ENCODE measurements at regions not wholly inside any gene's neighbourhood (a gene's known extent, or its start where the extent isn't known, plus 50 kb on each side); places are given as distances from the start of the nearest gene placed in this dataset.
A peak's percentile ranks its signal among the peaks of the same experiment; 100 is the strongest.
"Not testable (repeated sequence)": the region's sequence is repeated elsewhere in the genome, so short reads cannot be mapped to it uniquely, and the experiment has no call there.

GRCh38 chr2:194674043-194674442 lies 983.0 kb upstream of the SLC39A10 start:
- Histone ChIP-seq H3K27me3 (ENCODE audit: insufficient read depth, low read length, poor library complexity, severe bottlenecking) (no peaks in the 10 kb centered on the region), H3K36me3 (ENCODE audit: insufficient read depth, low read length) (no peaks in the 10 kb centered on the region), H3K9ac (ENCODE audit: low read depth, low read length, poor library complexity, severe bottlenecking) (no peak overlapping the region), H3K4me1 (ENCODE audit: insufficient read depth, low read length, poor library complexity, severe bottlenecking) (no peaks in the 10 kb centered on the region), H4K20me1 (ENCODE audit: insufficient read depth, low read length, poor library complexity, severe bottlenecking) (no peaks in the 10 kb centered on the region), H3K79me2 (ENCODE audit: insufficient read depth, low read length) (no peaks in the 10 kb centered on the region), H3K4me2 (ENCODE audit: low read depth, low read length, poor library complexity, severe bottlenecking) (no peak overlapping the region), H3K9me2 (replicated peaks; ENCODE audit: low read depth, low read length) (no peaks in the 10 kb centered on the region), H3F3A (ENCODE audit: low read depth) (no peaks in the 10 kb centered on the region), H3K4me3 (ENCODE audit: low read length, poor library complexity, severe bottlenecking) (no peak overlapping the region), H2AFZ (ENCODE audit: low read length) (peak overlapping the region; percentile 64), H3K9me3 (ENCODE audit: insufficient read depth, low read depth, low read length) (no peaks in the 10 kb centered on the region)
- TF ChIP-seq EZH2phosphoT487 (IDR thresholded peaks at IDR 0.05; ENCODE audit: borderline replicate concordance) (no peak), CTCF (conservative IDR thresholded peaks at IDR 0.05; ENCODE audit: low read length) (no peak)

DNA sequence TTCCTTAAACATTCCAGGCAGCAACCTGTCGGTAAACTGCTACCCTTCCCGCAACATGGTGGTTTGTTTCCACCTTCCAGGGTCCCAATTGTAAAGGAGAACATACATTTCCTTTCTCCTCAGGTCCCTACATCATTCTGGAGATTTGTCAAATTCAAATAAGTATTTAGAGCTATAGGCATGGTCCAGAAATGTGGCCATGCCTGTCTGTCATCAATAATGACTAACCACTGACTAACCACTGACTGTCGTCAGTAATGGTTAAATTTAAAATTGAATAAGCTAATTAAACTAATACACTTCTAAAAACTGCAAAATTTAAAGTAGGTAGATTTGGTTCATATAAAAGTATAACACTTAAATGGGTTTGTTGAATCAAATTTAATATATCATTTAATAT lies 984.0 kb upstream of the SLC39A10 start:
- Histone ChIP-seq H3K9me2 (replicated peaks; ENCODE audit: low read depth, low read length) (no peaks in the 10 kb centered on the region), H3K36me3 (ENCODE audit: insufficient read depth, low read length) (no peaks in the 10 kb centered on the region), H2AFZ (ENCODE audit: low read length) (no peak overlapping the region), H3F3A (ENCODE audit: low read depth) (no peaks in the 10 kb centered on the region), H3K4me2 (ENCODE audit: low read depth, low read length, poor library complexity, severe bottlenecking) (no peak overlapping the region), H3K27me3 (ENCODE audit: insufficient read depth, low read length, poor library complexity, severe bottlenecking) (no peaks in the 10 kb centered on the region), H4K20me1 (ENCODE audit: insufficient read depth, low read length, poor library complexity, severe bottlenecking) (no peaks in the 10 kb centered on the region), H3K9me3 (ENCODE audit: insufficient read depth, low read depth, low read length) (no peaks in the 10 kb centered on the region), H3K9ac (ENCODE audit: low read depth, low read length, poor library complexity, severe bottlenecking) (no peak overlapping the region), H3K4me3 (ENCODE audit: low read length, poor library complexity, severe bottlenecking) (no peak overlapping the region), H3K4me1 (ENCODE audit: insufficient read depth, low read length, poor library complexity, severe bottlenecking) (no peaks in the 10 kb centered on the region), H3K79me2 (ENCODE audit: insufficient read depth, low read length) (no peaks in the 10 kb centered on the region)
- TF ChIP-seq CTCF (conservative IDR thresholded peaks at IDR 0.05; ENCODE audit: low read length) (no peak), EZH2phosphoT487 (IDR thresholded peaks at IDR 0.05; ENCODE audit: borderline replicate concordance) (no peak)

GRCh38 chr2:194661431-194661830 lies 995.6 kb upstream of the SLC39A10 start:
- Histone ChIP-seq H2AFZ (ENCODE audit: low read length) (no peak overlapping the region), H3K4me1 (ENCODE audit: insufficient read depth, low read length, poor library complexity, severe bottlenecking) (no peaks in the 10 kb centered on the region), H3K4me3 (ENCODE audit: low read length, poor library complexity, severe bottlenecking) (no peak overlapping the region), H3K4me2 (ENCODE audit: low read depth, low read length, poor library complexity, severe bottlenecking) (no peak overlapping the region), H3K36me3 (ENCODE audit: insufficient read depth, low read length) (no peaks in the 10 kb centered on the region), H3K9me3 (ENCODE audit: insufficient read depth, low read depth, low read length) (no peaks in the 10 kb centered on the region), H3K79me2 (ENCODE audit: insufficient read depth, low read length) (no peaks in the 10 kb centered on the region), H3K9ac (ENCODE audit: low read depth, low read length, poor library complexity, severe bottlenecking) (no peak overlapping the region), H4K20me1 (ENCODE audit: insufficient read depth, low read length, poor library complexity, severe bottlenecking) (no peaks in the 10 kb centered on the region), H3F3A (ENCODE audit: low read depth) (no peaks in the 10 kb centered on the region), H3K9me2 (replicated peaks; ENCODE audit: low read depth, low read length) (0 out of 2 replicates have a peak, but pooled peaks cover 3% of the 10 kb centered on the region), H3K27me3 (ENCODE audit: insufficient read depth, low read length, poor library complexity, severe bottlenecking) (no peaks in the 10 kb centered on the region)
- TF ChIP-seq EZH2phosphoT487 (IDR thresholded peaks at IDR 0.05; ENCODE audit: borderline replicate concordance) (no peak), CTCF (conservative IDR thresholded peaks at IDR 0.05; ENCODE audit: low read length) (no peak)

DNA sequence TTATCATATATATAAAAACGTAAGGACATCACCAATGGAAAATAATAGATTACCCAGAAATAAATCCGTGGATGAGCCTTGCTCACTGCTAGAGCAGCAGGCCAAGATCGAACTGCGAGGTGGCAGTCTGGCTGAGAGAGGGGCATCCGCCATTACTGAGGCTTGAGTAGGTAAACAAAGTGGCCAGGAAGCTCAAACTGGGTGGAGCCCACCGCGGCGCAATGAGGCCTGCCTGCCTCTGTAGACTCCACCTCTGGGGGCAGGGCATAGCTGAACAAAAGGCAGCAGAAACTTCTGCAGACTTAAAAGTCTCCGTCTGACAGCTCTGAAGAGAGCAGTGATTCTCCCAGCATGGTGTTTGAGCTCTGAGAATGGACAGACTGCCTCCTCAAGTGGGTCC lies 1018.0 kb upstream of the SLC39A10 start:
- H3K4me2 ChIP-seq (ENCODE audit: low read depth, low read length, poor library complexity, severe bottlenecking); H3K79me2 ChIP-seq (ENCODE audit: insufficient read depth, low read length); H4K20me1 ChIP-seq (ENCODE audit: insufficient read depth, low read length, poor library complexity, severe bottlenecking); H3K27me3 ChIP-seq (ENCODE audit: insufficient read depth, low read length, poor library complexity, severe bottlenecking); H3K9ac ChIP-seq (ENCODE audit: low read depth, low read length, poor library complexity, severe bottlenecking); H3K36me3 ChIP-seq (ENCODE audit: insufficient read depth, low read length); H3F3A ChIP-seq (ENCODE audit: low read depth); H3K4me1 ChIP-seq (ENCODE audit: insufficient read depth, low read length, poor library complexity, severe bottlenecking); H3K4me3 ChIP-seq (ENCODE audit: low read length, poor library complexity, severe bottlenecking); H3K9me2 ChIP-seq (replicated peaks; ENCODE audit: low read depth, low read length); H3K9me3 ChIP-seq (ENCODE audit: insufficient read depth, low read depth, low read length); H2AFZ ChIP-seq (ENCODE audit: low read length): not testable (repeated sequence)
